ENCODE measurements at regions not wholly inside any gene's neighbourhood (a gene's known extent, or its start where the extent isn't known, plus 50 kb on each side); places are given as distances from the start of the nearest gene placed in this dataset.

- TF ChIP-seq, protein P1, sequence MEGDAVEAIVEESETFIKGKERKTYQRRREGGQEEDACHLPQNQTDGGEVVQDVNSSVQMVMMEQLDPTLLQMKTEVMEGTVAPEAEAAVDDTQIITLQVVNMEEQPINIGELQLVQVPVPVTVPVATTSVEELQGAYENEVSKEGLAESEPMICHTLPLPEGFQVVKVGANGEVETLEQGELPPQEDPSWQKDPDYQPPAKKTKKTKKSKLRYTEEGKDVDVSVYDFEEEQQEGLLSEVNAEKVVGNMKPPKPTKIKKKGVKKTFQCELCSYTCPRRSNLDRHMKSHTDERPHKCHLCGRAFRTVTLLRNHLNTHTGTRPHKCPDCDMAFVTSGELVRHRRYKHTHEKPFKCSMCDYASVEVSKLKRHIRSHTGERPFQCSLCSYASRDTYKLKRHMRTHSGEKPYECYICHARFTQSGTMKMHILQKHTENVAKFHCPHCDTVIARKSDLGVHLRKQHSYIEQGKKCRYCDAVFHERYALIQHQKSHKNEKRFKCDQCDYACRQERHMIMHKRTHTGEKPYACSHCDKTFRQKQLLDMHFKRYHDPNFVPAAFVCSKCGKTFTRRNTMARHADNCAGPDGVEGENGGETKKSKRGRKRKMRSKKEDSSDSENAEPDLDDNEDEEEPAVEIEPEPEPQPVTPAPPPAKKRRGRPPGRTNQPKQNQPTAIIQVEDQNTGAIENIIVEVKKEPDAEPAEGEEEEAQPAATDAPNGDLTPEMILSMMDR (IDR thresholded peaks at IDR 0.05): no peak
- TF ChIP-seq POLR2A (IDR thresholded peaks at IDR 0.05) (no peak), POLR2AphosphoS5 (IDR thresholded peaks at IDR 0.05) (no peak), EP300 (IDR thresholded peaks at IDR 0.05; ENCODE audit: low read depth) (no peak)
- Histone ChIP-seq H3K4me3 (no peak overlapping the region), H3K4me1 (no peaks in the 10 kb centered on the region), H3K9me3 (no peaks in the 10 kb centered on the region), H3K27ac (no peak overlapping the region), H3K27me3 (no peaks in the 10 kb centered on the region), H3K36me3 (no peaks in the 10 kb centered on the region)
- intact Hi-C loops (cut with DNase I; ENCODE audit: low total_unique reads): no loop called here
- no peak for DNase-seq
- in situ Hi-C loops (cut with MboI; ENCODE audit: low pct_ligation_motif_present in 1 of 4, low pct_unique_long_range_greater_than_20kb in 1 of 4, low sequenced_read_pairs in 3 of 4): no loop called here
- WGBS, 2 donors (ENCODE audit: low coverage in 1 of 2): 90 to 95% methylated on average over 2 of the region's 2 CpGs
Observed at GRCh38 chr3:78277220-78277619, 1237.3 kb downstream of the ROBO2 start.

GRCh38 chr3:78277801-78278200 is 1237.9 kb downstream of the ROBO2 start:
- in situ Hi-C loops (cut with MboI; ENCODE audit: low pct_ligation_motif_present in 1 of 4, low pct_unique_long_range_greater_than_20kb in 1 of 4, low sequenced_read_pairs in 3 of 4): no loop called here
- H3K4me3 ChIP-seq: no peak overlapping the region
- H3K27me3 ChIP-seq: no peaks in the 10 kb centered on the region
- intact Hi-C loops (cut with DNase I; ENCODE audit: low total_unique reads): no loop called here
- no peaks in the 10 kb centered on the region for H3K36me3 ChIP-seq
- no peaks in the 10 kb centered on the region for H3K9me3 ChIP-seq
- H3K4me1 ChIP-seq: no peaks in the 10 kb centered on the region
- no peak for DNase-seq
- no peak overlapping the region for H3K27ac ChIP-seq
- TF ChIP-seq, protein P1 (IDR thresholded peaks at IDR 0.05): no peak
- TF ChIP-seq POLR2AphosphoS5 (IDR thresholded peaks at IDR 0.05): no peak
- no peak for TF ChIP-seq POLR2A (IDR thresholded peaks at IDR 0.05)
- TF ChIP-seq EP300 (IDR thresholded peaks at IDR 0.05; ENCODE audit: low read depth): no peak

GRCh38 chr3:78279091-78279490 is 1239.2 kb downstream of the ROBO2 start:
- Histone ChIP-seq H3K36me3 (no peaks in the 10 kb centered on the region), H3K4me3 (no peak overlapping the region), H3K27ac (no peak overlapping the region), H3K9me3 (no peaks in the 10 kb centered on the region), H3K27me3 (no peaks in the 10 kb centered on the region), H3K4me1 (no peaks in the 10 kb centered on the region)
- TF ChIP-seq POLR2A (IDR thresholded peaks at IDR 0.05): no peak
- TF ChIP-seq, protein P1 (IDR thresholded peaks at IDR 0.05): no peak
- TF ChIP-seq EP300 (IDR thresholded peaks at IDR 0.05; ENCODE audit: low read depth): no peak
- TF ChIP-seq POLR2AphosphoS5 (IDR thresholded peaks at IDR 0.05): no peak
- intact Hi-C loops (cut with DNase I; ENCODE audit: low total_unique reads): no loop called here
- 68 to 76% methylated on average over 3 of the region's 3 CpGs for WGBS, 2 donors (ENCODE audit: low coverage in 1 of 2)
- no peak for DNase-seq
- in situ Hi-C loops (cut with MboI; ENCODE audit: low pct_ligation_motif_present in 1 of 4, low pct_unique_long_range_greater_than_20kb in 1 of 4, low sequenced_read_pairs in 3 of 4): no loop called here

- Histone ChIP-seq H3K27ac (no peak overlapping the region), H3K27me3 (no peaks in the 10 kb centered on the region), H3K9me3 (no peaks in the 10 kb centered on the region), H3K36me3 (no peaks in the 10 kb centered on the region), H3K4me1 (no peaks in the 10 kb centered on the region), H3K4me3 (no peak overlapping the region)
- no peak for DNase-seq
- intact Hi-C loops (cut with DNase I; ENCODE audit: low total_unique reads): no loop called here
- WGBS, 2 donors (ENCODE audit: low coverage in 1 of 2): 80% methylated on average over 4 of the region's 6 CpGs; no CpG with 5 or more reads in 1 of the 2 donors
- in situ Hi-C loops (cut with MboI; ENCODE audit: low pct_ligation_motif_present in 1 of 4, low pct_unique_long_range_greater_than_20kb in 1 of 4, low sequenced_read_pairs in 3 of 4): no loop called here
- TF ChIP-seq, protein P1 (IDR thresholded peaks at IDR 0.05): no peak
- TF ChIP-seq POLR2A (IDR thresholded peaks at IDR 0.05) (no peak), EP300 (IDR thresholded peaks at IDR 0.05; ENCODE audit: low read depth) (no peak), POLR2AphosphoS5 (IDR thresholded peaks at IDR 0.05) (no peak)
Observed at GRCh38 chr3:78281381-78281780, 1241.5 kb downstream of the ROBO2 start.

All from transverse colon (tissue), 4 donors.